ENCODE measurements at regions not wholly inside any gene's neighbourhood (a gene's known extent, or its start where the extent isn't known, plus 50 kb on each side); places are given as distances from the start of the nearest gene placed in this dataset.

- Mint-ChIP-seq H3K27ac (no peak overlapping the region), H3K27me3 (no peaks in the 10 kb centered on the region), H3K4me1 (ENCODE audit: unreplicated experiment) (no peaks in the 10 kb centered on the region), H3K9me3 (no peaks in the 10 kb centered on the region), H3K36me3 (no peaks in the 10 kb centered on the region), H3K4me3 (no peak overlapping the region)
- no peak for DNase-seq (ENCODE audit: extremely low spot score, unreplicated experiment)
- no peak for TF ChIP-seq CTCF (conservative IDR thresholded peaks at IDR 0.05)
Observed at GRCh38 chr10:36578306-36578705, 547.1 kb upstream of the ANKRD30A start.

- Mint-ChIP-seq H3K27me3 (no peaks in the 10 kb centered on the region), H3K4me1 (ENCODE audit: unreplicated experiment) (no peaks in the 10 kb centered on the region), H3K4me3 (no peak overlapping the region), H3K9me3 (no peaks in the 10 kb centered on the region), H3K36me3 (no peaks in the 10 kb centered on the region), H3K27ac (no peak overlapping the region)
- no peak for TF ChIP-seq CTCF (conservative IDR thresholded peaks at IDR 0.05)
- no peak for DNase-seq (ENCODE audit: extremely low spot score, unreplicated experiment)
Observed at GRCh38 chr10:36577126-36577525, 548.3 kb upstream of the ANKRD30A start.

GRCh38 chr10:36574207-36574606 lies 551.2 kb upstream of the ANKRD30A start:
- no peaks in the 10 kb centered on the region for H3K36me3 Mint-ChIP-seq
- no peaks in the 10 kb centered on the region for H3K27me3 Mint-ChIP-seq
- no peak for TF ChIP-seq CTCF (conservative IDR thresholded peaks at IDR 0.05)
- no peaks in the 10 kb centered on the region for H3K9me3 Mint-ChIP-seq
- H3K27ac Mint-ChIP-seq, result no peak overlapping the region
- H3K4me3 Mint-ChIP-seq, result no peak overlapping the region
- no peak for DNase-seq (ENCODE audit: extremely low spot score, unreplicated experiment)
- no peaks in the 10 kb centered on the region for H3K4me1 Mint-ChIP-seq (ENCODE audit: unreplicated experiment)

- H3K36me3 Mint-ChIP-seq, result no peaks in the 10 kb centered on the region
- TF ChIP-seq CTCF (conservative IDR thresholded peaks at IDR 0.05), result no peak
- no peaks in the 10 kb centered on the region for H3K4me1 Mint-ChIP-seq (ENCODE audit: unreplicated experiment)
- no peaks in the 10 kb centered on the region for H3K9me3 Mint-ChIP-seq
- no peaks in the 10 kb centered on the region for H3K27me3 Mint-ChIP-seq
- DNase-seq (ENCODE audit: extremely low spot score, unreplicated experiment), result no peak
- no peak overlapping the region for H3K27ac Mint-ChIP-seq
- no peak overlapping the region for H3K4me3 Mint-ChIP-seq
Observed at GRCh38 chr10:36573246-36573645, 552.2 kb upstream of the ANKRD30A start.

- H3K4me3 Mint-ChIP-seq, result no peak overlapping the region
- no peaks in the 10 kb centered on the region for H3K36me3 Mint-ChIP-seq
- H3K4me1 Mint-ChIP-seq (ENCODE audit: unreplicated experiment), result no peaks in the 10 kb centered on the region
- H3K27me3 Mint-ChIP-seq, result no peaks in the 10 kb centered on the region
- H3K9me3 Mint-ChIP-seq, result no peaks in the 10 kb centered on the region
- H3K27ac Mint-ChIP-seq, result no peak overlapping the region
- DNase-seq (ENCODE audit: extremely low spot score, unreplicated experiment), result no peak
- TF ChIP-seq CTCF (conservative IDR thresholded peaks at IDR 0.05), result no peak
Observed at GRCh38 chr10:36564433-36564832, 561.0 kb upstream of the ANKRD30A start.

All from type B pancreatic cell (in vitro differentiated cells).